H1 (cell line): ENCODE measurements at regions not wholly inside any gene's neighbourhood (a gene's known extent, or its start where the extent isn't known, plus 50 kb on each side); places are given as distances from the start of the nearest gene placed in this dataset.

Experiments used
- RNF2 ChIP-seq: fragments of 200-900, 300-1000 bp; sonication (generic); IDR thresholded peaks from 2 replicates; pipeline ENCODE4 v1.7.1; 2016; ENCODE audit warnings: borderline replicate concordance, low read depth, mild to moderate bottlenecking, antibody characterized with exemption, low read length; ENCODE audit not compliant: poor library complexity, severe bottlenecking; ENCODE audit errors: missing control alignments
- SUZ12 ChIP-seq: fragments of 200-600 bp; sonication (generic); IDR thresholded peaks from 2 replicates; pipeline ENCODE4 v1.6.1; 2012; ENCODE audit warnings: mild to moderate bottlenecking, inconsistent platforms, low read length, moderate library complexity, mixed read lengths
- TCF12 ChIP-seq: IDR thresholded peaks from 2 replicates; pipeline ENCODE4 v1.6.1; 2011; ENCODE audit warnings: low read depth, mild to moderate bottlenecking, low read length

- TF ChIP-seq SUZ12 (no peak), TCF12 (no peak), RNF2 (no peak)
- TF ChIP-seq, all 59 proteins: peak for 0
Measured at GRCh38 chr13:79807554-79807953, 326.6 kb downstream of the NDFIP2 start (continued).
